ENCODE measurements at regions not wholly inside any gene's neighbourhood (a gene's known extent, or its start where the extent isn't known, plus 50 kb on each side); places are given as distances from the start of the nearest gene placed in this dataset.
"Not testable (repeated sequence)": the region's sequence is repeated elsewhere in the genome, so short reads cannot be mapped to it uniquely, and the experiment has no call there.

DNA sequence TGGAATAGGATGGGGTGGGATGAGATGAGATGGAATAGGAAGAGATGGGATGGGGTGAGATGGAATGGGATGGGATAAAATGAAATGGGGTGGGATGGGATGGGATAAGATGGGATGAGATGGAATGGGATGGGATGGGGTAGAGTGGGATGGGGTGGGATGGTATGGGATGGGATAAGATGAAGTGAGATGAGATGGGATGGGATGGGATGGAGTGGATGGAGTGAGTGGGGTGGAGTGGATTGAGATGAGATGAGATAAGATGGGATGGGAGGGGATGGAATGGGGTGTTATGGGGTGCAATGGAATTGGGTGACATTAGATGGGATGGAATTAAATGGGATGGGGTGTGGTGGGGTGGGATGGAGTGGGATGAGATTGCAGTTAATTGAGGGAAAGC, 279.2 kb upstream of the CDH5 start:
- DNase-seq (ENCODE audit: low read depth): no peak
- H3K4me3 ChIP-seq (ENCODE audit: low read depth, low read length): no peak overlapping the region
- TF ChIP-seq CTCF (conservative IDR thresholded peaks at IDR 0.05; ENCODE audit: low read depth, low read length): no peak

- no peak for DNase-seq (ENCODE audit: low read depth)
- TF ChIP-seq CTCF (conservative IDR thresholded peaks at IDR 0.05; ENCODE audit: low read depth, low read length): no peak
Measured at GRCh38 chr16:66085651-66086050, 280.8 kb upstream of the CDH5 start.

DNA sequence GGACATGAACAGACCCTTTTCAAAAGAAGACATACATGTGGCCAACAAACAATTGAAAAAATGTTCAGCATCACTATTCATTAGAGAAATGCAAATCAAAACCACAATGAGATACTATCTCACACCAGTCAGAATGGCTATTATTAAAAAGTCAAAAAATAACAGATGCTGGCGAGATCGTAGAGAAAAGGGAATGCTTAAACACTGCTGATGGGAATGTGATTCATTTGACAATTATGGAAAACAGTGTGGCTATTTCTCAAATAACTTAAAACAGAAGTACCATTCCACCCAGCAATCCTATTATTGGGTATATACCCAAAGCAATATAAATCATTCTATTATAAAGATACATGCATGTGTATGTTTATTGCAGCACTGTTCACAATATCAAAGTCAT, 281.8 kb upstream of the CDH5 start:
- not testable (repeated sequence) for H3K4me3 ChIP-seq (ENCODE audit: low read depth, low read length); DNase-seq (ENCODE audit: low read depth)

More at GRCh38 chr16:66085651-66086050, 280.8 kb upstream of the CDH5 start:
- H3K4me3 ChIP-seq (ENCODE audit: low read depth, low read length): no peak overlapping the region

GRCh38 chr16:66084306-66084705, 282.2 kb upstream of the CDH5 start:
- no peak overlapping the region for H3K4me3 ChIP-seq (ENCODE audit: low read depth, low read length)
- no peak for DNase-seq (ENCODE audit: low read depth)
- no peak for TF ChIP-seq CTCF (conservative IDR thresholded peaks at IDR 0.05; ENCODE audit: low read depth, low read length)

DNA sequence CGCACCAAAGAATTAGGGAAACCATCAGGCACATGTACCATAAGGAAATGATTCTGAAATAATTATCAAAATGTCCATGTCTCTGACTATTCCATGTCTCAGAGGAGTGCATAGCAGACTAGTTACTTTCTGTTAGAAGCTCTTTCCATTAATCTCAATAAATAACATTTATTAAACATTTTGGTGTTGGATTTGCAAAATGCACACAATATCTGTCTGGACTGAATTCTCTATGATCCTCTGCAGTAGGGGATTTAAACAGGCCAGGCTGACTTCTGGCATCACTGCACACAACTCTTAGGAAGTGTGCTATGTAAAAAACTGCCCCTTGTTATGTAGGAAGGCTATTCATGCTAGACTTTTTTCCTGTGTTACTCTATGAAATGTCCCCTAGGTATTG, 283.3 kb upstream of the CDH5 start:
- no peak for TF ChIP-seq CTCF (conservative IDR thresholded peaks at IDR 0.05; ENCODE audit: low read depth, low read length)
- no peak overlapping the region for H3K4me3 ChIP-seq (ENCODE audit: low read depth, low read length)
- DNase-seq (ENCODE audit: low read depth): no peak

GRCh38 chr16:66082424-66082823, 284.1 kb upstream of the CDH5 start:
- TF ChIP-seq CTCF (conservative IDR thresholded peaks at IDR 0.05; ENCODE audit: low read depth, low read length): no peak
- DNase-seq (ENCODE audit: low read depth): no peak
- no peak overlapping the region for H3K4me3 ChIP-seq (ENCODE audit: low read depth, low read length)

DNA sequence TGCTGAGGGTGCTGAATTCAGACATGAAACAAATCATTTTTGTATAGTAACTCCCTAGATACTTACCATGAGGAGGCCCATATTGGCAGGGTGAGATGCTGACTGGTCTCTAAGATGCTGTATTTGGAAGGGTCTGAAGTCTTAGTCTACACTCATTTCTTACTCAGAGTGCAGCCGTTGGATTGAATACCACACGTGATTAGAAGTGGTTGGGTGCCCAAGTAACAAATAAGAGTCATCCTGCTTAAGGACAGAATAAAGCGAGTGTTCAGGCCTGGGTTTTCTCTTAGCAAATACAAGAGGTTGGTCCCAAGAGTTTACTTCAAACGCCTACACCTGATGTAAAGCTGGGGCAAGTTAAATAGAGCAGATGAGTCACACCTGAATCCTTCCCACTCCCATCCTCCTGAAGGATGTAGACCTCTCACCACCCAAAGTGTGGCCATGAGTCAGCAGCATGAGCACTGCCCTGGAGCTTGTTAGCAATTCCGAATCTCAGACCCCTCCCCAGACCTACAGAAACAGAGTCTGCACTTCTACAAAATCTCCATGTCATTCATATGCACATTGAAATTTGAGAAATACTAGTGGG, 284.6 kb upstream of the CDH5 start:
- DNase-seq (ENCODE audit: low read depth): peak; percentile 40
- H3K4me3 ChIP-seq (ENCODE audit: low read depth, low read length): no peak overlapping the region
- TF ChIP-seq CTCF (conservative IDR thresholded peaks at IDR 0.05; ENCODE audit: low read depth, low read length): no peak

All from choroid plexus epithelial cell (primary cell).